Panc1 (cell line): ENCODE measurements at regions not wholly inside any gene's neighbourhood (a gene's known extent, or its start where the extent isn't known, plus 50 kb on each side); places are given as distances from the start of the nearest gene placed in this dataset.
"Not testable (repeated sequence)": the region's sequence is repeated elsewhere in the genome, so short reads cannot be mapped to it uniquely, and the experiment has no call there.

Source experiments
- ATAC-seq: fragments of 200-7000 bp; cut with Tn5 transposase; 2 replicates; pipeline ENCODE4 v1.9.1; 2020; ENCODE audit warnings: mild to moderate bottlenecking, moderate library complexity
- BruUV-seq: library from RNA; stranded (reverse); fragments of 400-500 nt; replicated peaks from 2 replicates; lab custom pipeline; 2021; lab: Mats Ljungman, UMichigan
- CTCF ChIA-PET: fragments of 300-600 bp; sonication (Branson Sonifier 250); formaldehyde crosslinking; loops from one replicate; lab custom pipeline; 2022; ENCODE audit warnings: antibody characterized with exemption; lab: Charles Lee
- POLR2A ChIA-PET: fragments of 300-600 bp; sonication (Branson Sonifier 250); formaldehyde crosslinking; loops from one replicate; lab custom pipeline; 2022; ENCODE audit warnings: antibody characterized with exemption; lab: Charles Lee
- DNase-seq: peaks from one replicate; pipeline ENCODE4 v3.0.0-alpha.2; 2010; ENCODE audit warnings: low read depth, low spot score
- H3K27ac ChIP-seq: 2 replicates; pipeline ENCODE4 v1.5.1; 2011; ENCODE audit warnings: mild to moderate bottlenecking, low read length, inconsistent platforms
- H3K27me3 ChIP-seq: fragments of 200-500 bp; sonication (Bioruptor generic); 2 replicates; pipeline ENCODE4 v1.6.0; 2014; ENCODE audit warnings: low read length, inconsistent platforms; ENCODE audit not compliant: control insufficient read depth, insufficient read depth
- H3K36me3 ChIP-seq: fragments of 200-500 bp; sonication (Bioruptor generic); 2 replicates; pipeline ENCODE4 v1.5.1; 2014; ENCODE audit warnings: inconsistent platforms, mild to moderate bottlenecking, low read length, moderate library complexity; ENCODE audit not compliant: control insufficient read depth, insufficient read depth
- H3K4me1 ChIP-seq: 2 replicates; pipeline ENCODE4 v1.5.1; 2011; ENCODE audit warnings: inconsistent platforms, mild to moderate bottlenecking, low read length, moderate library complexity; ENCODE audit not compliant: control insufficient read depth, insufficient read depth
- H3K4me3 ChIP-seq, 2 experiments: 2 replicates each; pipeline ENCODE4 v1.5.1; 2011 to 2012; ENCODE audit warnings: low read depth in 2 of 2, low read length in 2 of 2, mild to moderate bottlenecking in 2 of 2, inconsistent platforms in 1 of 2, moderate library complexity in 1 of 2
- H3K9me3 ChIP-seq: fragments of 200-500 bp; sonication (Bioruptor generic); 2 replicates; pipeline ENCODE4 v1.5.1; 2014; ENCODE audit warnings: low read depth, mild to moderate bottlenecking, inconsistent platforms, low read length, moderate library complexity; ENCODE audit not compliant: control insufficient read depth, insufficient read depth
- CTCF ChIP-seq: fragments of 450-650 bp; IDR thresholded peaks from 2 replicates; pipeline ENCODE4 v1.5.1; 2017; ENCODE audit warnings: mild to moderate bottlenecking
- POLR2AphosphoS5 ChIP-seq: IDR thresholded peaks from 2 replicates; pipeline ENCODE4 v1.6.1; 2012; ENCODE audit warnings: mild to moderate bottlenecking, low read depth, low read length, moderate library complexity
- SIN3A ChIP-seq: IDR thresholded peaks from 2 replicates; pipeline ENCODE4 v1.6.1; 2012; ENCODE audit warnings: low read depth, mild to moderate bottlenecking, low read length, moderate library complexity, borderline replicate concordance; ENCODE audit not compliant: insufficient read depth
- TCF7L2 ChIP-seq: IDR thresholded peaks from 2 replicates; pipeline ENCODE4 v1.6.1; 2011; ENCODE audit warnings: mild to moderate bottlenecking, low read depth, low read length, inconsistent platforms
- in situ Hi-C: cut with HindIII; loops from 2 replicates; pipeline ENCODE4 v1.10.0; 2016; ENCODE audit warnings: low sequenced_read_pairs, low pct_unique_long_range_greater_than_20kb
- intact Hi-C: fragments of 100-400 bp; cut with micrococcal nuclease; formaldehyde crosslinking; loops from one replicate; pipeline ENCODE4 v1.10.0; 2022; ENCODE audit not compliant: unreplicated experiment
- TF ChIP-seq, protein P1 (sequence below), 2 experiments: IDR thresholded peaks; 2 replicates each; pipeline ENCODE4 v1.6.1; 2011 to 2012; ENCODE audit warnings: low read depth in 2 of 2, control low read depth in 1 of 2, low read length in 1 of 2, mild to moderate bottlenecking in 1 of 2, moderate library complexity in 1 of 2; ENCODE audit not compliant: insufficient read depth in 1 of 2

- ChIA-PET CTCF (no interaction called here), POLR2A (no interaction called here)
- intact Hi-C loops = loop anchor here (10.0 kb wide), 1 partner anchor 76 kb away; the partner anchor contains the start of gene SIPA1L1
- in situ Hi-C loops = no loop called here
- no peaks in the 10 kb centered on the region for H3K9me3 ChIP-seq
- H3K4me1 ChIP-seq = no peaks in the 10 kb centered on the region
- no peak for ATAC-seq
- no TSS peak for BruUV-seq
- H3K4me3 ChIP-seq = no peak overlapping the region
- TF ChIP-seq CTCF = no peak
- TF ChIP-seq, protein P1, sequence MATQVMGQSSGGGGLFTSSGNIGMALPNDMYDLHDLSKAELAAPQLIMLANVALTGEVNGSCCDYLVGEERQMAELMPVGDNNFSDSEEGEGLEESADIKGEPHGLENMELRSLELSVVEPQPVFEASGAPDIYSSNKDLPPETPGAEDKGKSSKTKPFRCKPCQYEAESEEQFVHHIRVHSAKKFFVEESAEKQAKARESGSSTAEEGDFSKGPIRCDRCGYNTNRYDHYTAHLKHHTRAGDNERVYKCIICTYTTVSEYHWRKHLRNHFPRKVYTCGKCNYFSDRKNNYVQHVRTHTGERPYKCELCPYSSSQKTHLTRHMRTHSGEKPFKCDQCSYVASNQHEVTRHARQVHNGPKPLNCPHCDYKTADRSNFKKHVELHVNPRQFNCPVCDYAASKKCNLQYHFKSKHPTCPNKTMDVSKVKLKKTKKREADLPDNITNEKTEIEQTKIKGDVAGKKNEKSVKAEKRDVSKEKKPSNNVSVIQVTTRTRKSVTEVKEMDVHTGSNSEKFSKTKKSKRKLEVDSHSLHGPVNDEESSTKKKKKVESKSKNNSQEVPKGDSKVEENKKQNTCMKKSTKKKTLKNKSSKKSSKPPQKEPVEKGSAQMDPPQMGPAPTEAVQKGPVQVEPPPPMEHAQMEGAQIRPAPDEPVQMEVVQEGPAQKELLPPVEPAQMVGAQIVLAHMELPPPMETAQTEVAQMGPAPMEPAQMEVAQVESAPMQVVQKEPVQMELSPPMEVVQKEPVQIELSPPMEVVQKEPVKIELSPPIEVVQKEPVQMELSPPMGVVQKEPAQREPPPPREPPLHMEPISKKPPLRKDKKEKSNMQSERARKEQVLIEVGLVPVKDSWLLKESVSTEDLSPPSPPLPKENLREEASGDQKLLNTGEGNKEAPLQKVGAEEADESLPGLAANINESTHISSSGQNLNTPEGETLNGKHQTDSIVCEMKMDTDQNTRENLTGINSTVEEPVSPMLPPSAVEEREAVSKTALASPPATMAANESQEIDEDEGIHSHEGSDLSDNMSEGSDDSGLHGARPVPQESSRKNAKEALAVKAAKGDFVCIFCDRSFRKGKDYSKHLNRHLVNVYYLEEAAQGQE (IDR thresholded peaks at IDR 0.05; ENCODE audit: insufficient read depth in 1 of 2, low read depth in 2 of 2, low read length in 1 of 2) = no peak
- no peak for TF ChIP-seq POLR2AphosphoS5
- TF ChIP-seq SIN3A = no peak
- TF ChIP-seq TCF7L2 = no peak
- no peak overlapping the region for H3K27ac ChIP-seq
- H3K27me3 ChIP-seq = no peaks in the 10 kb centered on the region
- H3K36me3 ChIP-seq = no peaks in the 10 kb centered on the region
- DNase-seq = no peak
Observed at GRCh38 chr14:71400871-71401321, 493.6 kb downstream of the PCNX1 start.

- CTCF ChIA-PET, H3K36me3 ChIP-seq, in situ Hi-C loops, H3K9me3 ChIP-seq, H3K4me1 ChIP-seq, H3K27ac ChIP-seq, H3K4me3 ChIP-seq, ATAC-seq, DNase-seq, POLR2A ChIA-PET, H3K27me3 ChIP-seq, BruUV-seq: not testable (repeated sequence)
- intact Hi-C loops = loop anchor here (10.0 kb wide), 1 partner anchor 78 kb away; the partner anchor contains the start of gene SIPA1L1
Observed at GRCh38 chr14:71402415-71402814, 495.2 kb downstream of the PCNX1 start.

GRCh38 chr14:71403656-71404055 lies 496.4 kb downstream of the PCNX1 start:
- ChIA-PET POLR2A (no interaction called here), CTCF (interaction anchor here (0.5 kb wide), 1 partner anchor 237 kb away, joined by 3 read pairs; no protein-coding TSS in a partner anchor)
- H3K4me1 ChIP-seq = no peaks in the 10 kb centered on the region
- BruUV-seq = no TSS peak
- no peak for DNase-seq
- intact Hi-C loops (loop anchor here (10.0 kb wide), 1 partner anchor 79 kb away; the partner anchor contains the start of gene SIPA1L1), in situ Hi-C loops (no loop called here)
- H3K27ac ChIP-seq = no peak overlapping the region
- TF ChIP-seq CTCF (peak; percentile 12; the same call in 1 of the 2 replicates), TCF7L2 (no peak), SIN3A (no peak), POLR2AphosphoS5 (no peak)
- TF ChIP-seq, protein P1 (IDR thresholded peaks at IDR 0.05; ENCODE audit: insufficient read depth in 1 of 2, low read depth in 2 of 2, low read length in 1 of 2) = no peak
- no peak overlapping the region for H3K4me3 ChIP-seq
- no peaks in the 10 kb centered on the region for H3K36me3 ChIP-seq
- no peaks in the 10 kb centered on the region for H3K27me3 ChIP-seq
- no peak; the same call in 1 of the 2 replicates for ATAC-seq
- no peaks in the 10 kb centered on the region for H3K9me3 ChIP-seq
